Activated CD8-positive, alpha-beta memory T cell treated with anti-CD3 and anti-CD28 coated beads for 24 hours (primary cell): ENCODE measurements at regions not wholly inside any gene's neighbourhood (a gene's known extent, or its start where the extent isn't known, plus 50 kb on each side); places are given as distances from the start of the nearest gene placed in this dataset.
"Not testable (repeated sequence)": the region's sequence is repeated elsewhere in the genome, so short reads cannot be mapped to it uniquely, and the experiment has no call there.

Source experiments
- DNase-seq: peaks from one replicate; pipeline ENCODE4 v3.0.0-alpha.2; 2020

- DNase-seq = no peak
These were observed 424.5 kb upstream of the CRIM1 start for GRCh38 chr2:35931115-35931514.

GRCh38 chr2:35929551-35929950 lies 426.0 kb upstream of the CRIM1 start:
- DNase-seq = no peak

- no peak for DNase-seq
These were observed 435.5 kb upstream of the CRIM1 start for GRCh38 chr2:35920061-35920460.

GRCh38 chr2:35915261-35915660 lies 440.3 kb upstream of the CRIM1 start:
- DNase-seq = no peak

GRCh38 chr2:35891936-35892335 lies 463.6 kb upstream of the CRIM1 start:
- DNase-seq = no peak

GRCh38 chr2:35891528-35891927 lies 464.1 kb upstream of the CRIM1 start:
- DNase-seq = no peak

- no peak for DNase-seq
These were observed 468.4 kb upstream of the CRIM1 start for GRCh38 chr2:35887146-35887545.

- no peak for DNase-seq
These were observed 481.7 kb upstream of the CRIM1 start for GRCh38 chr2:35873921-35874320.

GRCh38 chr2:35871672-35872071 lies 483.9 kb upstream of the CRIM1 start:
- DNase-seq = no peak

GRCh38 chr2:35870713-35871112 lies 484.9 kb upstream of the CRIM1 start:
- no peak for DNase-seq

GRCh38 chr2:35864141-35864540 lies 491.4 kb upstream of the CRIM1 start:
- DNase-seq = no peak

- no peak for DNase-seq
These were observed 497.4 kb upstream of the CRIM1 start for GRCh38 chr2:35858216-35858615.

- DNase-seq = no peak
These were observed 498.1 kb upstream of the CRIM1 start for GRCh38 chr2:35857498-35857897.

GRCh38 chr2:35831385-35831784 lies 524.2 kb upstream of the CRIM1 start:
- no peak for DNase-seq

- no peak for DNase-seq
These were observed 524.7 kb upstream of the CRIM1 start for GRCh38 chr2:35830833-35831232.

- no peak for DNase-seq
These were observed 528.5 kb upstream of the CRIM1 start for GRCh38 chr2:35827086-35827485.

GRCh38 chr2:35822716-35823115 lies 532.9 kb upstream of the CRIM1 start:
- DNase-seq = no peak

- DNase-seq = no peak
These were observed 533.9 kb upstream of the CRIM1 start for GRCh38 chr2:35821675-35822074.

GRCh38 chr2:35820391-35820790 lies 535.2 kb upstream of the CRIM1 start:
- no peak for DNase-seq

GRCh38 chr2:35819033-35819432 lies 536.5 kb upstream of the CRIM1 start:
- DNase-seq = no peak

GRCh38 chr2:35818359-35818758 lies 537.2 kb upstream of the CRIM1 start:
- not testable (repeated sequence) for DNase-seq

- DNase-seq = not testable (repeated sequence)
These were observed 541.0 kb upstream of the CRIM1 start for GRCh38 chr2:35814597-35814996.

GRCh38 chr2:35803126-35803525 lies 552.5 kb upstream of the CRIM1 start:
- DNase-seq = no peak

GRCh38 chr2:35794796-35795450 lies 560.7 kb upstream of the CRIM1 start:
- no peak for DNase-seq

- no peak for DNase-seq
These were observed 565.3 kb upstream of the CRIM1 start for GRCh38 chr2:35790292-35790691.

- DNase-seq = no peak
These were observed 567.0 kb upstream of the CRIM1 start for GRCh38 chr2:35788543-35788942.
